SK-N-SH (cell line): ENCODE measurements at regions not wholly inside any gene's neighbourhood (a gene's known extent, or its start where the extent isn't known, plus 50 kb on each side); places are given as distances from the start of the nearest gene placed in this dataset.

Source experiments
- CTCF ChIA-PET: fragments of 300-600, 350-600 bp; formaldehyde crosslinking; extraction: SDS; loops from one replicate; lab custom pipeline; 2021; lab: Yijun Ruan, JAX
- POLR2A ChIA-PET: fragments of 350-600 bp; sonication (Branson Sonifier 250); formaldehyde crosslinking; extraction: SDS; loops from one replicate; lab custom pipeline; 2020; ENCODE audit warnings: antibody characterized with exemption, inconsistent platforms; lab: Yijun Ruan, JAX
- DNase-seq: peaks from one replicate; pipeline ENCODE4 v3.0.0; 2012
- H2AFZ ChIP-seq: fragments of 200-600 bp; sonication (generic); 2 replicates; pipeline ENCODE4 v1.8.1; 2016; ENCODE audit warnings: antibody characterized with exemption, mild to moderate bottlenecking, low read depth
- H3F3A ChIP-seq: fragments of 200-600 bp; sonication (generic); replicated peaks from 2 replicates; pipeline ENCODE3; 2016; ENCODE audit warnings: antibody characterized with exemption, mild to moderate bottlenecking; ENCODE audit not compliant: insufficient read depth
- H3K27ac ChIP-seq, 2 experiments: fragments of 200-500 bp in 1 of 2; fragments of 200-600 bp in 1 of 2; sonication (Bioruptor generic) in 1 of 2; sonication (generic), shearing (Covaris generic) in 1 of 2; 2 replicates each; pipeline versions ENCODE4 v1.5.1 to v1.6.1; 2014 to 2016; ENCODE audit warnings: low read depth in 2 of 2, inconsistent platforms in 1 of 2, low read length in 1 of 2, mild to moderate bottlenecking in 1 of 2, mixed read lengths in 1 of 2
- H3K27me3 ChIP-seq: fragments of 200-600 bp; sonication (generic), shearing (Covaris generic); 2 replicates; pipeline ENCODE4 v1.6.1; 2016; ENCODE audit warnings: mixed run types; ENCODE audit not compliant: insufficient read depth
- H3K36me3 ChIP-seq, 2 experiments: fragments of 200-500 bp in 1 of 2; fragments of 200-600 bp in 1 of 2; sonication (Bioruptor generic) in 1 of 2; sonication (generic) in 1 of 2; replicated peaks in 1 of 2; 2 replicates each; pipeline versions ENCODE3 to v1.5.1; 2014 to 2016; ENCODE audit warnings: low read length in 1 of 2, mild to moderate bottlenecking in 1 of 2; ENCODE audit not compliant: insufficient read depth in 2 of 2, control insufficient read depth in 1 of 2
- H3K4me1 ChIP-seq, 2 experiments: fragments of 200-500 bp in 1 of 2; fragments of 200-600 bp in 1 of 2; sonication (Bioruptor generic) in 1 of 2; sonication (generic), shearing (Covaris generic) in 1 of 2; 2 replicates each; pipeline versions ENCODE4 v1.5.1 to v1.6.1; 2014 to 2016; ENCODE audit warnings: low read depth in 1 of 2, low read length in 1 of 2, mixed run types in 1 of 2; ENCODE audit not compliant: insufficient read depth in 2 of 2, control insufficient read depth in 1 of 2
- H3K4me2 ChIP-seq: fragments of 200-600 bp; sonication (generic), shearing (Covaris generic); 2 replicates; pipeline ENCODE4 v1.6.1; 2017; ENCODE audit warnings: mixed run types
- H3K4me3 ChIP-seq, 2 experiments: fragments of 200-500 bp in 1 of 2; fragments of 200-600 bp in 1 of 2; sonication (Bioruptor generic) in 1 of 2; sonication (generic), shearing (Covaris generic) in 1 of 2; 2 replicates each; pipeline versions ENCODE4 v1.5.1 to v1.8.1; 2014 to 2016; ENCODE audit warnings: low read depth in 2 of 2, inconsistent platforms in 1 of 2, low read length in 1 of 2, mild to moderate bottlenecking in 1 of 2, mixed read lengths in 1 of 2, moderate library complexity in 1 of 2
- H3K79me2 ChIP-seq: fragments of 200-600 bp; sonication (generic); 2 replicates; pipeline ENCODE4 v1.8.1; 2017; ENCODE audit warnings: mild to moderate bottlenecking; ENCODE audit not compliant: insufficient read depth
- H3K9ac ChIP-seq: fragments of 200-600 bp; sonication (generic); 2 replicates; pipeline ENCODE4 v1.6.1; 2017; ENCODE audit warnings: mixed run types
- H3K9me2 ChIP-seq: fragments of 200-600 bp; sonication (generic); 2 replicates; pipeline ENCODE4 v1.6.1; 2017; ENCODE audit warnings: mixed run types
- H3K9me3 ChIP-seq: fragments of 200-600 bp; sonication (generic); 2 replicates; pipeline ENCODE4 v1.6.1; 2017; ENCODE audit warnings: mixed run types, mild to moderate bottlenecking, moderate library complexity
- H4K20me1 ChIP-seq: fragments of 200-600 bp; sonication (generic); 2 replicates; pipeline ENCODE4 v1.6.1; 2017; ENCODE audit warnings: mild to moderate bottlenecking, mixed run types; ENCODE audit not compliant: insufficient read depth
- CHD2 ChIP-seq: fragments of 150-350 bp; IDR thresholded peaks from 2 replicates; pipeline ENCODE4 v1.6.1; 2018; ENCODE audit warnings: low read length; ENCODE audit not compliant: partially characterized antibody
- ELF1 ChIP-seq: IDR thresholded peaks from 2 replicates; pipeline ENCODE4 v1.4.0; 2012
- FOXJ3 ChIP-seq: sonication (generic); formaldehyde crosslinking; IDR thresholded peaks from 2 replicates; pipeline ENCODE4 v1.5.1; 2020; ENCODE audit warnings: mild to moderate bottlenecking, missing genetic modification reagents
- GATA2 ChIP-seq: sonication (generic); formaldehyde crosslinking; IDR thresholded peaks from 2 replicates; pipeline ENCODE4 v1.5.0; 2020; ENCODE audit warnings: mild to moderate bottlenecking, missing genetic modification reagents
- IRF3 ChIP-seq: fragments of 150-350 bp; IDR thresholded peaks from 2 replicates; pipeline ENCODE4 v1.6.1; 2016; ENCODE audit warnings: mild to moderate bottlenecking, low read depth, low read length
- JUND ChIP-seq: IDR thresholded peaks from 2 replicates; pipeline ENCODE4 v1.4.0; 2012
- NFIC ChIP-seq: IDR thresholded peaks from 2 replicates; pipeline ENCODE4 v1.4.0; 2012; ENCODE audit warnings: borderline replicate concordance
- PBX3 ChIP-seq: IDR thresholded peaks from 2 replicates; pipeline ENCODE4; 2012
- POLR2AphosphoS5 ChIP-seq: IDR thresholded peaks from 2 replicates; pipeline ENCODE4 v1.6.1; 2012; ENCODE audit warnings: low read depth, low read length
- RAD21 ChIP-seq: IDR thresholded peaks from 2 replicates; pipeline ENCODE4 v1.6.1; 2012; ENCODE audit warnings: mild to moderate bottlenecking, low read length
- RCOR1 ChIP-seq: fragments of 150-350 bp; IDR thresholded peaks from 2 replicates; pipeline ENCODE4 v1.6.1; 2017; ENCODE audit warnings: antibody characterized with exemption, low read length
- SIN3A ChIP-seq: IDR thresholded peaks from 2 replicates; pipeline ENCODE4 v1.6.1; 2012; ENCODE audit warnings: low read depth, mild to moderate bottlenecking, low read length, moderate library complexity, borderline replicate concordance
- SMC3 ChIP-seq: IDR thresholded peaks from 2 replicates; pipeline ENCODE4 v1.6.1; 2012; ENCODE audit warnings: low read depth, low read length, improper control_type of control experiment
- TAF1 ChIP-seq: IDR thresholded peaks from 2 replicates; pipeline ENCODE4 v1.6.1; 2012; ENCODE audit warnings: low read depth, mild to moderate bottlenecking, low read length, moderate library complexity, borderline replicate concordance
- TCF12 ChIP-seq: IDR thresholded peaks from 2 replicates; pipeline ENCODE4 v1.4.0; 2012
- USF2 ChIP-seq: fragments of 150-350 bp; IDR thresholded peaks from 2 replicates; pipeline ENCODE4 v1.6.1; 2017; ENCODE audit warnings: antibody characterized with exemption, low read length, low read depth, borderline replicate concordance
- WGBS: methylation state at CpG from one replicate; pipeline ENCODE4 v1.1.6; 2017; ENCODE audit warnings: low lambda C conversion rate; 5-methylcytosine and 5-hydroxymethylcytosine counted together

GRCh38 chr17:36825951-36826350 is 111.3 kb upstream of the LHX1 start (continued):
- TF ChIP-seq SIN3A = no peak
- TF ChIP-seq SMC3 = no peak
- no peak for TF ChIP-seq TCF12

GRCh38 chr17:36827081-36827480 is 110.2 kb upstream of the LHX1 start:
- POLR2A ChIA-PET = no interaction called here
- DNase-seq = no peak
- no peaks in the 10 kb centered on the region for H3K4me1 ChIP-seq
- H3K27ac ChIP-seq = no peak overlapping the region
- TF ChIP-seq SMC3 = no peak
- no peak for TF ChIP-seq RCOR1
- TF ChIP-seq JUND = no peak
- TF ChIP-seq ELF1 = no peak
- no peak for TF ChIP-seq CHD2
- no peak for TF ChIP-seq NFIC
- no peak for TF ChIP-seq POLR2AphosphoS5
- no peak for TF ChIP-seq GATA2 (CRISPR knock-in tag)
- no peak for TF ChIP-seq RAD21
- TF ChIP-seq USF2 = no peak
- no peak for TF ChIP-seq FOXJ3 (CRISPR knock-in tag)
- no peak for TF ChIP-seq PBX3
- no peak for TF ChIP-seq TAF1
- TF ChIP-seq IRF3 = no peak
- CTCF ChIA-PET = interaction anchor here (0.7 kb wide), 1 partner anchor 197 kb away, joined by 3 read pairs; no protein-coding TSS in a partner anchor
- no peaks in the 10 kb centered on the region for H3F3A ChIP-seq
- no peaks in the 10 kb centered on the region for H3K9me2 ChIP-seq
- H4K20me1 ChIP-seq = no peaks in the 10 kb centered on the region
- H3K36me3 ChIP-seq = no peaks in the 10 kb centered on the region
- no peak overlapping the region for H3K4me3 ChIP-seq
- H3K4me2 ChIP-seq = no peak overlapping the region
- no peaks in the 10 kb centered on the region for H3K9me3 ChIP-seq
- 73% methylated on average over 10 of the region's 10 CpGs for WGBS
- no peak overlapping the region for H2AFZ ChIP-seq
- peaks cover 7% of the 10 kb centered on the region; the same call in 1 of the 2 replicates for H3K27me3 ChIP-seq
- no peak overlapping the region for H3K9ac ChIP-seq
- no peaks in the 10 kb centered on the region for H3K79me2 ChIP-seq
